Inflammatory macrophage (primary cell): ENCODE measurements at regions not wholly inside any gene's neighbourhood (a gene's known extent, or its start where the extent isn't known, plus 50 kb on each side); places are given as distances from the start of the nearest gene placed in this dataset.

Experiments
- DNase-seq, 2 donors: peaks; one replicate each; pipeline ENCODE4 v3.0.0-alpha.2; 2020 to 2022

- no peak for DNase-seq
These were observed 146.5 kb downstream of the NSG2 start for GRCh38 chr5:174191850-174192655.

GRCh38 chr5:174192901-174193300 lies 147.4 kb downstream of the NSG2 start:
- no peak for DNase-seq

DNA sequence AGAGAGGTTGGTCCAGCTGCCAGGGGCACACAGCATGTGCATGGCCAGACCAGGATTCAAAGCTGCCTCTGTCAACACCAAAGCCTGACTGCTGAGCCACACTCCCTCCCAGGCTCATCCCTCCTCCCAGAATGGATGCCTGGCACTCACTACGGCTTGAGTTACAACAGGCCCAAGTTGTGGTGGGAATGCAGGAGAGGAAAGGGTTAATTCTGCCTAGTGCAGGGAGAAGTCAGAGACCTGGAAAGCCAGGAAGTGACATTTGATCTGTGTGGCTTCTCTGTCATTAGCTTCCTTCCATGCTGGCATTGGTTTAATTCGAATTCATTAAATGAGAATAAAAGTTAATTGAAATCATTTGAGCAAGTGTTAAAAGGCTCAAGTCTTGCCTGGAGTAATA lies 150.0 kb downstream of the NSG2 start:
- no peak for DNase-seq

- DNase-seq, result no peak
These were observed 152.4 kb downstream of the NSG2 start for GRCh38 chr5:174197929-174198328.

DNA sequence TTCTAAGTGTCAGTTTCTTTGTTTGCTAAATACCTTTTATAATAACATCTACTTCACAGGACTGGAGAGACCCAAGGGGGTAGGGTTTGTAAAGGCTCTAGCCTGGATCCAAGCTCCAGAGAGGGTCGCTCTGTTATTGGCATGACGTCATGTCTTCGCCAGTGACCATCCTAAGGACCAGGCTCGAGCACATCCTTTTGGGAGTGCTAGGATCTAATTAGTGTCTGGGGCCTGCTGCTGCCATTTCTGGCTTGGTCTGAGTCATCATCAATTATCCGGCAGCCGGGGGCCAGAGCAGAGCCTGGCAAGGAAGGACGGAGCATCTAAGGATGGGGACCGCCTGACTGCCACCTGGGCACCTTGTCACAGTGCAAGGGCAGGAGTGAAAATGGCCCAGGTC lies 153.0 kb downstream of the NSG2 start:
- DNase-seq, result no peak

GRCh38 chr5:174202996-174203395 lies 157.5 kb downstream of the NSG2 start:
- DNase-seq, result no peak

GRCh38 chr5:174204535-174205313 lies 159.2 kb downstream of the NSG2 start:
- DNase-seq, result no peak

DNA sequence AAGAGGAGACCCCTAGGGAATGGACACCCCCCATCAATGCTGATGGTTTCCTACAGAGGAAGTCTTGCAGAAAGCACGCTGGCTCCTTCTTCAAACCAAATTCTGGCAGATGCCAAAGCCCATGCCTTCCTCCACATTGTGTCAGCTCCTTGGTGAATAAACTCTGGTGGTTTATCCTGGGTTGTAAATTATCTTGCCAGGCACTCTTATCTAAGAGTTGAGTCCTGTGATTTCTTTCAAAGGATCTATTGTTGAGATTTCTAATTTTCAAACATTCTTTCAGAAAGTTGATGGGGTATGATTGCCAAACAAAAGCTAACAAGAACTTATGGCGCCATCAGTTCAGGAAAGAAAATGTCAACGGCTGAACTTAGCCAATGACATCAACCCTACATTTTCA lies 160.4 kb downstream of the NSG2 start:
- DNase-seq, result no peak

DNA sequence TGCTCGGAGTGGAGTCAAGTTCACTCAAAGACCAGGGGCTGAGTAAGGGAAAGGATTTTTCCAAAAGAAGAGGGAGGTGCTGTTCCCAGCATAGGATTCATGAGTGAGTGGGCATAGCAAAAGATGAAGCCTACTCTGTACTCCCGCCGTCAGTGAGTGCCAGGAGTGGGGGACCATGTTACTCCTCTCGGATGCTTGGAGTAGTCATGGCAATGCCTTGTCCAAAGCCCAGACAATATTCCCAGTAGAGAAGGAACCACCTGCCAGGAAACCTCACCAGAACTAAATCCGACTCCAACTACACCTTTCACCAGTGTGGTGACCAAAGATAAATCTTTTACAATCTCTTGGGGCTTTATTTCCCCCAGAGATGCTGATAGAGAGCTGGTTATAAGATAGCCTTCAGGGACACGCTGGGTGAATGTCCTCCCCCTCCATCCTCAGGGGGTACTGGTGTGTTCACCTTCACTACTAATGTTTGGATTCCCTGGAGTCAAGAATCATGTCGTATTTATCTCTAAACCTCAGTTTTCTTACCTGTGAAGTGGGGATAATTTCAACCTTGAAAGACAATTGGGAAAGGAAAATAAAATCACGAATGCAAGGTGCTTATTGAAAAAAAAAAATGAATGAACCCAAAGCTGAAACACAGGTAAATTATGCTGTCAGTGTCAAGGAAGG lies 165.2 kb downstream of the NSG2 start:
- DNase-seq, result no peak

DNA sequence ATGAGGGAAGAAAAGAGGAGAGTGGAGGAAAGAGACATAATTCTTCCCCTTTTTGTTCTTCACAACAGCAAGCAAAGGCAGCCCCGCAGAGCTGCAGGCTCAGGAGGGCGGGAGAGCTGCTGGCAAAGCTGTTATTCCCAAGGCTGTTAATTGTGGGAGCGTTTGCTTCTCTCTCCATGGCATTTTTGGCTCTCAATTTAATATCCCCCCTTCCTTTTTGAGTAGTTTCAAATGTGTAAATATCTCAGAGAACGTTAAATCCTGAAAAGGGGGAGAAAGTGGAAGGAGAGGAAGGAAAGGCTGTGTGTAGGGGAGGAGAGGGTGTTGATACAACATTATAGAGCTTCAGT lies 165.7 kb downstream of the NSG2 start:
- DNase-seq, result no peak

GRCh38 chr5:174217527-174217926 lies 172.0 kb downstream of the NSG2 start:
- DNase-seq, result peak in 1 of 2 donors; percentile 7

DNA sequence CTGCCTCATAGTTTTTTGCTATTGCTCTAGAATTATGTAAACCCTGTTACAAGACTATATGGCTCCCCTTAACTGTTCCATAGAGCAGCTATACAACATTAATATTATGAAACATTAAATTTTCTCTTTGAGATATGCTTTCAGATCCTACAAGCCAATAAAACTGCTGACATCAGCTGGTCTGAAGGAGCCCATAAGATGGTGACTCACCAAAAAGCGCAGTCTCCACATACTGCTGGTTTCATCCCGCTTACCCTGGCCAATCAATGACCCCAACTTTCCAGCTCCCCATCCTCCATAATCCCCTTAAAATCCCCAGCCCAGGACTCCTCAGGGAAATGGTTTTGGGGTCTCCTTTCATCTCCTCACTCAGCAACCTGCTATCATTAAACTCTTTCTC lies 172.7 kb downstream of the NSG2 start:
- DNase-seq, result no peak

DNA sequence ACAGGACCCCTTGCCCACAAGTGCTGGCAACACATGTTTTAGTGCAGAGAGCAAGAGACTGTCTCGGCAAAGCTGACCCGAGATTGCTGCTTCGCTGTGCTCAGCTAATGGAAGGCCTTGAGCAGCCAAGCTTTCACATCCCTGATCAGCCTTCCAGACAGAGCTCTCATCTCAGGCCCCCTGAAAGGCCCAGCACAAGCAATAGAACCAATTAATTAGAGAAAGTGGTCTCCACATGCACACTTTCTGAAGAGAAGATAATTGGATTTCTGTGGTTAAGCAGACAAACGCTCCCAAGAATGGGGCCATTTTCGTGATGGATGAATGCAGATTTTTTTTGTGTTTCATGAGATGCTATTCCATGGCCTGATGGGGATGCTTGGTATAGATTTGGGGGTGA lies 174.9 kb downstream of the NSG2 start:
- no peak for DNase-seq

GRCh38 chr5:174221436-174221835 lies 175.9 kb downstream of the NSG2 start:
- DNase-seq, result no peak

DNA sequence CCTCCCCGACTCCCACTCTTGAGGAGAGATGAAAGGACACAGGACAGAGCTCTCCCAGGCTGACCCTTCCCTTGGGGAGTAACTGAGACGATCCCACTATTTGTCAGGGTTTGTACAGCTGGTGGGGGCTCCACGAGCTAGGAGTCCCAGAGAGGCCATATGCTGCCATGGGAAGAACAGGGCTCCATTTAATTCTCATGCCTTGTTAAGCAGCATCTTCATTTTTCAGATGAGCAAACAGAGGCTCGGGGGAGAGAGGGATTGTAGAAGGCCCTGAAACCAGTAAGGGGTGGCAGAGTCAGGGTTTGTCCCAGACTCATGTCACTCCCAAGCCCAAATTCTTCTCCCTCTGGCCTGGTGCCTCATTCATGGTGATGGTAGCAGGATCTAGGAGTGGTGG lies 176.4 kb downstream of the NSG2 start:
- DNase-seq, result no peak

GRCh38 chr5:174222891-174223290 lies 177.4 kb downstream of the NSG2 start:
- DNase-seq, result no peak

- DNase-seq, result no peak
These were observed 177.8 kb downstream of the NSG2 start for GRCh38 chr5:174223355-174223754.

GRCh38 chr5:174229068-174229467 lies 183.6 kb downstream of the NSG2 start:
- DNase-seq, result no peak

GRCh38 chr5:174229514-174230370 lies 184.2 kb downstream of the NSG2 start:
- DNase-seq, result no peak

- no peak for DNase-seq
These were observed 186.5 kb downstream of the NSG2 start for GRCh38 chr5:174231956-174232487.

DNA sequence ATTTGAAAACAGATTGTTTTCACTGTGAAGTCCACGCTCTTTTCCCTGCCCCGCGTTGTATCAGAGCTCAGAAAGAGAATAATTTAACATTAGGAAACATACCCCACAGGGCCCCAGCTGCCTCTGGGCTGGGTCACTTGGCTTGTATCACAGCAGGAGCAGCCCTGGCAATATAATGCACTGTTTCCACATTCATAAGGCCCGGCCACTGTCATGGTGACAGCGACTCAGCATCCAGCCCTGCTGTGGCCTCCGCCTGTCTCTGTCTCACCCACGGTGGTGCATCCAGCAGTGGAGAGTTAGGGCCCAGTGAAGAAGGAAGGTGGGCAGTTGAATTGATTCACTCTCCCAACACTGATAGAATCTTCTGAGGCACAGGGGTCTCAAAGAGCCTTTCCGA lies 188.9 kb downstream of the NSG2 start:
- DNase-seq, result no peak

DNA sequence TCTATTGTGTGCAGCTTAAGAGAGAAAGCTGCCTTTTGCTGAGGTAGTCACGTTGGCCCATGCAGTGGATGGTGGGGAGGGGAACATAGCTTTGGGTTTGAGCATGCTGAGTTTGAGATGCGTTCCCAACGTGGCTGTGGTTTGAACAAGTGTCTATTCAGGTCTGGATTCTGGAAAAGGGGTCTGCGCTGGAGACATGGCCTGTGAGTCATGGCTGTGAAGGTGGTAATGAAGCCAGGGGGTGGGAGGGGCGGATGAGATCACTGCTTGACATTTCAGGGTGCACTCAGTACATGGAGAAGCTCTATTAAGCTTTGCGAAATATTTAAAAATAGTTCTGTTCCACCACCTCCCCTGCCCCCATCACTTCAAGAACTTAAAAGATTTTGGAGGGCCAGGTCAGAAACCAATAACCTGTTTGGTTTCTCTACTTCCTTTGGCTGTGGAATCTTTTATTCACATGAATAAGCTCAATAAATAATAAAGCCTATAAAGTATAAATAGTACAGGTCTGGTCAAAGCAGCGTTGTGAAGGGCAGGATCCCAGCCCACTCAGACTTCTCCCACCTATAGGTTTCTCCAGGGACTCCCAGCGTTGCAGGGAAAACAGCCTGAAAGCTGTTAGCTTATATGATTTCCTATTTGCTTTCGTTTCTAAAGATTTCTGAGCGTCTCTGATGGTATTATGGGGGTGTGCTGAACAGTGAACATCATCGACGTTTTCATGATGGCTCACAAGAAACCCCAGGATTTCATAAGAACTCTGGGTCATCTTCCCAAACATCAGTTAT lies 189.9 kb downstream of the NSG2 start:
- DNase-seq, result no peak
